Sigmoid colon (tissue), 4 donors: ENCODE measurements at regions not wholly inside any gene's neighbourhood (a gene's known extent, or its start where the extent isn't known, plus 50 kb on each side); places are given as distances from the start of the nearest gene placed in this dataset.

Experiments used
- CTCF ChIP-seq, 4 experiments: fragments of 450-650 bp in 3 of 4; fragments of 200-600 bp in 1 of 4; IDR thresholded peaks; one replicate each; pipeline ENCODE4 v1.5.1; 2016 to 2019; ENCODE audit warnings: antibody characterized with exemption in 4 of 4, mild to moderate bottlenecking in 3 of 4, moderate library complexity in 2 of 4
- POLR2A ChIP-seq, 2 donors: fragments of 450-650 bp; IDR thresholded peaks; one replicate each; pipeline ENCODE4 v1.6.1; 2016; ENCODE audit warnings: antibody characterized with exemption in 2 of 2, mild to moderate bottlenecking in 2 of 2, moderate library complexity in 2 of 2
- POLR2AphosphoS5 ChIP-seq, 4 donors: sonication (generic); formaldehyde crosslinking; IDR thresholded peaks; one replicate each; pipeline ENCODE4 v1.6.1; 2017; ENCODE audit warnings: antibody characterized with exemption in 4 of 4

GRCh38 chr5:67901814-67902496 is 313.6 kb upstream of the PIK3R1 start:
- TF ChIP-seq CTCF (IDR thresholded peaks at IDR 0.05) (no peak), POLR2AphosphoS5 (IDR thresholded peaks at IDR 0.05) (no peak), POLR2A (IDR thresholded peaks at IDR 0.05) (no peak)
